ENCODE measurements at regions not wholly inside any gene's neighbourhood (a gene's known extent, or its start where the extent isn't known, plus 50 kb on each side); places are given as distances from the start of the nearest gene placed in this dataset.

- Histone ChIP-seq H3K4ac (ENCODE audit: low read depth, low read length) (no peak overlapping the region), H4K20me1 (ENCODE audit: insufficient read depth, low read length) (no peaks in the 10 kb centered on the region), H3K27me3 (ENCODE audit: control insufficient read depth, insufficient read depth, low read length) (no peaks in the 10 kb centered on the region), H3K4me3 (ENCODE audit: insufficient read depth, low read depth, low read length) (no peak overlapping the region), H3K9ac (ENCODE audit: low read depth, low read length) (no peak overlapping the region), H2BK20ac (ENCODE audit: low read depth, low read length) (no peak overlapping the region), H2AK5ac (ENCODE audit: low read depth, low read length) (no peak overlapping the region), H3K36me3 (ENCODE audit: control insufficient read depth, insufficient read depth, low read length) (no peaks in the 10 kb centered on the region), H3K56ac (ENCODE audit: extremely low read depth, insufficient read depth, low read length) (no peak overlapping the region), H2BK15ac (ENCODE audit: low read depth, low read length) (no peak overlapping the region), H3K9me1 (ENCODE audit: insufficient read depth, low read length) (no peaks in the 10 kb centered on the region), H3K4me2 (ENCODE audit: low read depth, low read length) (no peak overlapping the region), H3K79me1 (ENCODE audit: low read depth in 1 of 2, low read length in 2 of 2) (no peaks in the 10 kb centered on the region), H3K9me3 (ENCODE audit: control insufficient read depth, insufficient read depth, low read length) (peaks cover 11% of the 10 kb centered on the region), H3K23ac (ENCODE audit: low read depth, low read length) (no peak overlapping the region), H2AK9ac (replicated peaks; ENCODE audit: low read depth, low read length, poor library complexity) (no peak overlapping the region), H4K5ac (ENCODE audit: low read depth, low read length) (no peak overlapping the region), H3K4me1 (ENCODE audit: control insufficient read depth, insufficient read depth, low read length) (no peaks in the 10 kb centered on the region), H4K8ac (ENCODE audit: low read depth in 2 of 2, low read length in 2 of 2) (no peak overlapping the region), H2BK5ac (ENCODE audit: low read depth, low read length, poor library complexity, severe bottlenecking) (no peak overlapping the region), H2AFZ (replicated peaks; ENCODE audit: low read length, poor library complexity) (no peak overlapping the region), H3K14ac (replicated peaks; ENCODE audit: low read depth, low read length) (no peak overlapping the region), H3K18ac (ENCODE audit: low read depth, low read length) (no peak overlapping the region), H3K27ac (ENCODE audit: insufficient read depth, low read length) (no peak overlapping the region), H4K91ac (ENCODE audit: insufficient read depth, low read depth, low read length) (no peak overlapping the region), H2BK120ac (ENCODE audit: low read depth, low read length) (no peak overlapping the region)
- ATAC-seq (ENCODE audit: low read depth) (no peak), DNase-seq (no peak)
- dilution Hi-C loops (cut with HindIII; ENCODE audit: low sequenced_read_pairs, unreplicated experiment) (no loop called here), in situ Hi-C loops (cut with MboI; ENCODE audit: low sequenced_read_pairs) (no loop called here), intact Hi-C loops (cut with micrococcal nuclease) (no loop called here)
- ChIA-PET POLR2A (ENCODE audit: unreplicated experiment) (no interaction called here), CTCF (interaction anchor here (0.8 kb wide), 1 partner anchor 172 kb away, joined by 3 read pairs; the partner anchor contains the start of gene AKR1D1)
- BruUV-seq (replicated peaks), result no TSS peak
- no peak for TF ChIP-seq NFE2L2 (IDR thresholded peaks at IDR 0.05; ENCODE audit: low read depth, low read length)
- no peak for TF ChIP-seq MXI1 (IDR thresholded peaks at IDR 0.05; ENCODE audit: borderline replicate concordance, low read depth, low read length)
- no peak for TF ChIP-seq RCOR1 (IDR thresholded peaks at IDR 0.05; ENCODE audit: insufficient replicate concordance, low read length)
- no peak for TF ChIP-seq RFX5 (IDR thresholded peaks at IDR 0.05; ENCODE audit: low read depth, low read length)
- TF ChIP-seq POLR2A (IDR thresholded peaks at IDR 0.05; ENCODE audit: low read depth, low read length), result no peak
- no peak for TF ChIP-seq CTCF (conservative IDR thresholded peaks at IDR 0.05; ENCODE audit: low read depth, low read length)
- no peak for TF ChIP-seq BHLHE40 (IDR thresholded peaks at IDR 0.05; ENCODE audit: low read depth, low read length)
- no peak for TF ChIP-seq SMC3 (IDR thresholded peaks at IDR 0.05; ENCODE audit: low read depth, low read length)
- no peak for TF ChIP-seq CHD1 (IDR thresholded peaks at IDR 0.05; ENCODE audit: low read depth, low read length)
- TF ChIP-seq MAZ (IDR thresholded peaks at IDR 0.05; ENCODE audit: borderline replicate concordance, low read depth, low read length), result no peak
- TF ChIP-seq ELK1 (IDR thresholded peaks at IDR 0.05; ENCODE audit: borderline replicate concordance, low read depth, low read length), result no peak
- TF ChIP-seq CEBPB (IDR thresholded peaks at IDR 0.05; ENCODE audit: low read depth, low read length), result no peak
- TF ChIP-seq RAD21 (IDR thresholded peaks at IDR 0.05; ENCODE audit: low read length), result no peak
- TF ChIP-seq MAFK (IDR thresholded peaks at IDR 0.05; ENCODE audit: low read depth, low read length), result no peak
- no peak for TF ChIP-seq USF2 (IDR thresholded peaks at IDR 0.05; ENCODE audit: low read depth, low read length)
- TF ChIP-seq FOS (IDR thresholded peaks at IDR 0.05; ENCODE audit: low read depth, low read length), result no peak
Observed at GRCh38 chr7:138248609-138249008, 172.3 kb downstream of the AKR1D1 start.

Data from IMR-90 (cell line).